ENCODE measurements at regions not wholly inside any gene's neighbourhood (a gene's known extent, or its start where the extent isn't known, plus 50 kb on each side); places are given as distances from the start of the nearest gene placed in this dataset.

DNA sequence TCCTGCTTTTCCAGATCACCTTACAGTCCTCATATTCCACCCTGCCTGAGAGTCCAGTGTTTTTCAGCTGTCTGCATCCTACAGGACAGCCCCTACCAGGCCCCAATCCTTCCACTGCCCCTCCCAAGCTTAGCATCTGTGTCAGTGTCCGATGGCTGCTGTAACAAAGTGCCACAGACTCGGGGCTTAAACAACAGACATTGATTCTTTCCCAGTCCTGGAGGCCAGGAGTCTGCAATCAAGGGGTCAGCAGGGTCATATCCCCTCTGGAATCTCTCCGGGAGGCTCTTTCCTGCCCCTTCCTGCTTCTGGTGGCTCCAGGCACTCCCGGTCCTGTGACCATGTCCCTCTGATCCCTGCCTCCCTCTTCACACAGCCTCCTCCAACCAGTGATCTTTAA lies 396.6 kb upstream of the MAP3K7 start:
- H3K4me3 ChIP-seq (ENCODE audit: low read depth, low read length) = no peak overlapping the region
- TF ChIP-seq, protein P1, sequence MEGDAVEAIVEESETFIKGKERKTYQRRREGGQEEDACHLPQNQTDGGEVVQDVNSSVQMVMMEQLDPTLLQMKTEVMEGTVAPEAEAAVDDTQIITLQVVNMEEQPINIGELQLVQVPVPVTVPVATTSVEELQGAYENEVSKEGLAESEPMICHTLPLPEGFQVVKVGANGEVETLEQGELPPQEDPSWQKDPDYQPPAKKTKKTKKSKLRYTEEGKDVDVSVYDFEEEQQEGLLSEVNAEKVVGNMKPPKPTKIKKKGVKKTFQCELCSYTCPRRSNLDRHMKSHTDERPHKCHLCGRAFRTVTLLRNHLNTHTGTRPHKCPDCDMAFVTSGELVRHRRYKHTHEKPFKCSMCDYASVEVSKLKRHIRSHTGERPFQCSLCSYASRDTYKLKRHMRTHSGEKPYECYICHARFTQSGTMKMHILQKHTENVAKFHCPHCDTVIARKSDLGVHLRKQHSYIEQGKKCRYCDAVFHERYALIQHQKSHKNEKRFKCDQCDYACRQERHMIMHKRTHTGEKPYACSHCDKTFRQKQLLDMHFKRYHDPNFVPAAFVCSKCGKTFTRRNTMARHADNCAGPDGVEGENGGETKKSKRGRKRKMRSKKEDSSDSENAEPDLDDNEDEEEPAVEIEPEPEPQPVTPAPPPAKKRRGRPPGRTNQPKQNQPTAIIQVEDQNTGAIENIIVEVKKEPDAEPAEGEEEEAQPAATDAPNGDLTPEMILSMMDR (conservative IDR thresholded peaks at IDR 0.05; ENCODE audit: low read depth, low read length) = no peak
- DNase-seq (ENCODE audit: low read depth) = no peak

- no peak overlapping the region for H3K4me3 ChIP-seq (ENCODE audit: low read depth, low read length)
- TF ChIP-seq, protein P1 (conservative IDR thresholded peaks at IDR 0.05; ENCODE audit: low read depth, low read length) = no peak
- DNase-seq (ENCODE audit: low read depth) = no peak
Observed at GRCh38 chr6:90982581-90982980, 395.7 kb upstream of the MAP3K7 start.

- H3K4me3 ChIP-seq (ENCODE audit: low read depth, low read length) = no peak overlapping the region
- no peak for DNase-seq (ENCODE audit: low read depth)
- TF ChIP-seq, protein P1 (conservative IDR thresholded peaks at IDR 0.05; ENCODE audit: low read depth, low read length) = peak; percentile 18
Observed at GRCh38 chr6:90982051-90982450, 395.2 kb upstream of the MAP3K7 start.

DNA sequence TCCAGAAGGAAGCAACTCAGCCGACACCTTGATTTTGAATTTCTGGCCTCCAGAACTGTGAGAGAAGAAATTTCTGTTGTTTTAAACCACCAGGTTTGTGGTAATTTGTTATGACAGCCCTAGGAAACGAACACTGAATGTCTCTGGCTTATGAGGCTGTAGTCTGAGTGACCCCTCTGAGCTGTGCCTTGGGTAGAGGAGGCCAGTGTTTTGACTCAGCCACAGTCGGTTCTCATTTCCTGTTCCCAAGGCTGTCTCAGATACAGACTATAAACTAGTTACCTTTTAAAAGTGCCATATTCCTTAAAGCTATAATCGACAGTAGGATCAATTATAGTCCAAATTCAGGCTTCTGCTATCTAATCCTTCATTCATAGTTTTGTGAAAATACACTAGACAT lies 391.2 kb upstream of the MAP3K7 start:
- no peak overlapping the region for H3K4me3 ChIP-seq (ENCODE audit: low read depth, low read length)
- DNase-seq (ENCODE audit: low read depth) = no peak
- TF ChIP-seq, protein P1 (conservative IDR thresholded peaks at IDR 0.05; ENCODE audit: low read depth, low read length) = no peak

DNA sequence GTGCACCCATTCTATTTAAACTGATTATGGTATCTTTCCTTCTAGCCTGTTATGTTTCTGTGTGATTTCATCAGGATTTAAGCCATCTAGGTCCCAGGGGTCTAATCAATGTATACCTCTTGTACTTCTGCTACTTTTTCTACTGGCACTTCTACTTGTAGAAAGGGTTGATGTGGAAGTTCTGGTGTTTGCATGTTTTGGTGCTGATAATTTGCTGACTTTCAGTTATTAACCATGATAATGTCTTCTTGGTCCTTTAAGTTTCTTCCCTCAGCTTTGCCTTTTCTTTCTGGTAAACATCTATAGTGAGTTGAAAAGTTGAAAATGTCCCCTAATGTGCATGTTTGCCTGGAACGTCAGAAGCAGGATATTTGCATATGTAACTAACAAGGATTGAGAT lies 390.6 kb upstream of the MAP3K7 start:
- no peak for DNase-seq (ENCODE audit: low read depth)
- H3K4me3 ChIP-seq (ENCODE audit: low read depth, low read length) = no peak overlapping the region
- TF ChIP-seq, protein P1 (conservative IDR thresholded peaks at IDR 0.05; ENCODE audit: low read depth, low read length) = no peak

- no peak overlapping the region for H3K4me3 ChIP-seq (ENCODE audit: low read depth, low read length)
- TF ChIP-seq, protein P1 (conservative IDR thresholded peaks at IDR 0.05; ENCODE audit: low read depth, low read length) = no peak
- no peak for DNase-seq (ENCODE audit: low read depth)
Observed at GRCh38 chr6:90976341-90976740, 389.5 kb upstream of the MAP3K7 start.

DNA sequence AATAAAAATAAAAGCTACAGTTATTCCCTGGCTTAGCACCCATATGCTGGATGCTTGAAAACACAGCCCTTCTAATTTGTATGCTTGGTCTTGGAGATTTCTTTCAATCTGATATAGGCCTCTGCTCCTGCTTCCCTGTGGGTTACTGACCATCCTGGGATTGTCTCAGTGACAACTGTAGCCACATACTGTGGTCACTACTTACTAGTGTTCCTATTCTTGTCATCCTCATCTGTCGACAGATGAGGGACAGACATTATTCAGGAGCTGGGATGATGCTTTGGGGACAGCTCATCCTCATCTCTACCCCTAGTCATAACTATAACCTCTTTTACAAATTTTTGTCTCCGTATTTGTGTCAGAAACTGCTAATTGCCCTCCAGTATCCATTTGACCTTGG lies 388.9 kb upstream of the MAP3K7 start:
- H3K4me3 ChIP-seq (ENCODE audit: low read depth, low read length) = no peak overlapping the region
- DNase-seq (ENCODE audit: low read depth) = no peak
- TF ChIP-seq, protein P1 (conservative IDR thresholded peaks at IDR 0.05; ENCODE audit: low read depth, low read length) = no peak

Data from epithelial cell of proximal tubule (primary cell).